Gastroesophageal sphincter (tissue), 4 donors: ENCODE measurements at regions not wholly inside any gene's neighbourhood (a gene's known extent, or its start where the extent isn't known, plus 50 kb on each side); places are given as distances from the start of the nearest gene placed in this dataset.

Experiments used
- ATAC-seq: fragments of 150-250 bp; one replicate; pipeline ENCODE4 v1.9.1; 2016; ENCODE audit warnings: mild to moderate bottlenecking, moderate library complexity
- H3K27ac ChIP-seq, 4 donors: fragments of 200-600 bp; sonication (generic) in 3 of 4; 1 replicate in 3 of 4; 2 replicates in 1 of 4; pipeline ENCODE4 v1.5.1; 2016 to 2019
- H3K27me3 ChIP-seq: fragments of 200-600 bp; sonication (generic); one replicate; pipeline ENCODE4 v1.5.1; 2019
- H3K36me3 ChIP-seq, 2 donors: fragments of 200-600 bp; sonication (generic); one replicate each; pipeline ENCODE4 v1.5.1; 2019; ENCODE audit warnings: control low read depth in 1 of 2
- H3K4me1 ChIP-seq, 3 donors: fragments of 200-600 bp; sonication (generic); 1 replicate in 2 of 3; 2 replicates in 1 of 3; pipeline ENCODE4 v1.5.1; 2016 to 2019; ENCODE audit warnings: control low read depth in 2 of 3
- H3K4me3 ChIP-seq, 2 donors: fragments of 200-600 bp; sonication (generic); one replicate each; pipeline ENCODE4 v1.5.1; 2019; ENCODE audit warnings: mild to moderate bottlenecking in 1 of 2, moderate library complexity in 1 of 2
- H3K9me3 ChIP-seq, 3 donors: fragments of 200-600 bp; sonication (generic); one replicate each; pipeline ENCODE4 v1.5.1; 2017 to 2019; ENCODE audit warnings: control low read depth in 2 of 3
- EP300 ChIP-seq: sonication (generic); formaldehyde crosslinking; IDR thresholded peaks from one replicate; pipeline ENCODE4 v1.6.1; 2017; ENCODE audit warnings: antibody characterized with exemption, mild to moderate bottlenecking
- POLR2A ChIP-seq, 2 donors: fragments of 450-650 bp; IDR thresholded peaks; one replicate each; pipeline ENCODE4 v1.6.1; 2017; ENCODE audit warnings: antibody characterized with exemption in 2 of 2, mild to moderate bottlenecking in 2 of 2, moderate library complexity in 1 of 2
- POLR2AphosphoS5 ChIP-seq: sonication (generic); formaldehyde crosslinking; IDR thresholded peaks from one replicate; pipeline ENCODE4 v1.6.1; 2017; ENCODE audit warnings: antibody characterized with exemption
- WGBS, 2 donors: methylation state at CpG; one replicate each; pipeline ENCODE4 v1.1.5; 2018; ENCODE audit warnings: low coverage in 1 of 2; 5-methylcytosine and 5-hydroxymethylcytosine counted together
- TF ChIP-seq, protein P1 (sequence below), 4 experiments: fragments of 200-600 bp in 2 of 4; fragments of 450-650 bp in 2 of 4; sonication (generic) in 1 of 4; IDR thresholded peaks; one replicate each; pipeline ENCODE4 v1.5.1; 2017 to 2019; ENCODE audit warnings: antibody characterized with exemption in 4 of 4, mild to moderate bottlenecking in 2 of 4, moderate library complexity in 2 of 4

DNA sequence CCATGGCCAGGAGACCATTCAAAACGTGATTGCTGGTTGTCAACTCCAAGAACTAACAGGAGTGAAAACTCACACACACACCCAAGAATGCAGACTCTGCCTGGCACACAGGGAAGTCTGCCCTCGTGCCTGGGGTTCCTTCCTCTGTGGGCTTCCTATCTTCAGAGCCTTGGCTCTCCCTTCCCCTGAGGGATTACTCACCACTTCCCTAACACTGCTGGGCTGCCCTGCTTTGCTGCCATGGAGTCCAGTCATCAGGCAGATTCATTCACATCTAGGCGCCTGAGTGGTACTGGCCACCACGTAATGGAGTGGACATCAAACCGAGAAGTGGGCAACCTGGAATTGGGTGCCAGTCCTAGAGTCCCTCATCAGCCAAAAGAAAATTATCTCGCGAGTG, 76.4 kb upstream of the PRSS3 start:
- TF ChIP-seq EP300 (no peak), POLR2A (IDR thresholded peaks at IDR 0.05) (no peak), POLR2AphosphoS5 (no peak)
- TF ChIP-seq, protein P1, sequence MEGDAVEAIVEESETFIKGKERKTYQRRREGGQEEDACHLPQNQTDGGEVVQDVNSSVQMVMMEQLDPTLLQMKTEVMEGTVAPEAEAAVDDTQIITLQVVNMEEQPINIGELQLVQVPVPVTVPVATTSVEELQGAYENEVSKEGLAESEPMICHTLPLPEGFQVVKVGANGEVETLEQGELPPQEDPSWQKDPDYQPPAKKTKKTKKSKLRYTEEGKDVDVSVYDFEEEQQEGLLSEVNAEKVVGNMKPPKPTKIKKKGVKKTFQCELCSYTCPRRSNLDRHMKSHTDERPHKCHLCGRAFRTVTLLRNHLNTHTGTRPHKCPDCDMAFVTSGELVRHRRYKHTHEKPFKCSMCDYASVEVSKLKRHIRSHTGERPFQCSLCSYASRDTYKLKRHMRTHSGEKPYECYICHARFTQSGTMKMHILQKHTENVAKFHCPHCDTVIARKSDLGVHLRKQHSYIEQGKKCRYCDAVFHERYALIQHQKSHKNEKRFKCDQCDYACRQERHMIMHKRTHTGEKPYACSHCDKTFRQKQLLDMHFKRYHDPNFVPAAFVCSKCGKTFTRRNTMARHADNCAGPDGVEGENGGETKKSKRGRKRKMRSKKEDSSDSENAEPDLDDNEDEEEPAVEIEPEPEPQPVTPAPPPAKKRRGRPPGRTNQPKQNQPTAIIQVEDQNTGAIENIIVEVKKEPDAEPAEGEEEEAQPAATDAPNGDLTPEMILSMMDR (IDR thresholded peaks at IDR 0.05) = no peak
- Histone ChIP-seq H3K27me3 (peaks cover 8% of the 10 kb centered on the region), H3K36me3 (no peaks in the 10 kb centered on the region), H3K9me3 (no peaks in the 10 kb centered on the region), H3K27ac (no peak overlapping the region), H3K4me3 (no peak overlapping the region), H3K4me1 (peaks cover 0 to 20% (median 4%) of the 10 kb centered on the region in 3 donors)
- 68% methylated on average over 3 of the region's 7 CpGs; no CpG with 5 or more reads in 1 of the 2 donors for WGBS, 2 donors
- peak; percentile 36 for ATAC-seq

DNA sequence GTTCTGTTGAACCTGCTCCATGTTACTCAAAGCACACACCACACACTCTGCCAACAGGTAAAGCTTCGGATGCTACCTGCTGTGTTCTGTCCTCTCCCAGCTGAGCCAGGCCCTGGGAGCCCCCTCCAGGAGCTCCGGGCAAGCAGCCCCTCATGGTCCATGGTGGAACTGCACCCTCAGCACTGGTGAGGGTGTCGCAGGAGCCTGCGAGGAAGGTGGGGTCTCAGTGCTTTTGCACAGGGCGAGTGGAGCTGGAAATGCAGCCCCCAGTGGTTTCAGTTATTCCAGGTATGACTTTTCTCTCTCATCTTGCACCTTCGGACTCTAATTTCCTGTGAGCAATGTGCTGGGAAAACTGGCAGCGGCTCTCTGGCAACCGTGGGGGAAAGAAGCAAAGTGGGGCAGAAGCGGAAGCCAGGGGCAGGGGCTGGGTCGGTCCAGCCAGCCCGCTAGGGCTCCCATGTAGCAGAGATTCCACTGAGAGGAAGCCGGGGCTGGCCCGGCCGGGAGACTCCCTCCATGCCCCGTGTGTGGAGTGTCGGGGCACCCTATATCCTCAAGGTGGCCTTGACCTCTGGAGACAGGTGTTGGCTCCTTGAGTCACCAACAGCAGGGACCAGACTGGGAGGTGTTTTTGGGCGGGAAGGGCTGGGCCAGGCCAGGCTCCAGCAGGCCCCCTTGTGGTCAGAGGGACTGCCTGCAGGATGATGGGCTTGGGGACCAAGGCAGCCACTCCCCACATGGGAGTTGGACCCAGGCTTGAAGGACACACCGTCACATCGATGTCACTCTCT, 75.6 kb upstream of the PRSS3 start:
- Histone ChIP-seq H3K4me3 (no peak overlapping the region), H3K4me1 (peaks cover 0 to 20% (median 4%) of the 10 kb centered on the region in 3 donors), H3K27me3 (peaks cover 8% of the 10 kb centered on the region), H3K9me3 (no peaks in the 10 kb centered on the region), H3K36me3 (no peaks in the 10 kb centered on the region), H3K27ac (no peak overlapping the region)
- ATAC-seq = no peak
- TF ChIP-seq POLR2A (IDR thresholded peaks at IDR 0.05) (no peak), POLR2AphosphoS5 (no peak), EP300 (no peak)
- TF ChIP-seq, protein P1 (IDR thresholded peaks at IDR 0.05) = peak in 1 of 4 experiments; percentile 47
- 59 to 61% methylated on average over 4 to 5 of the region's 19 CpGs for WGBS, 2 donors

DNA sequence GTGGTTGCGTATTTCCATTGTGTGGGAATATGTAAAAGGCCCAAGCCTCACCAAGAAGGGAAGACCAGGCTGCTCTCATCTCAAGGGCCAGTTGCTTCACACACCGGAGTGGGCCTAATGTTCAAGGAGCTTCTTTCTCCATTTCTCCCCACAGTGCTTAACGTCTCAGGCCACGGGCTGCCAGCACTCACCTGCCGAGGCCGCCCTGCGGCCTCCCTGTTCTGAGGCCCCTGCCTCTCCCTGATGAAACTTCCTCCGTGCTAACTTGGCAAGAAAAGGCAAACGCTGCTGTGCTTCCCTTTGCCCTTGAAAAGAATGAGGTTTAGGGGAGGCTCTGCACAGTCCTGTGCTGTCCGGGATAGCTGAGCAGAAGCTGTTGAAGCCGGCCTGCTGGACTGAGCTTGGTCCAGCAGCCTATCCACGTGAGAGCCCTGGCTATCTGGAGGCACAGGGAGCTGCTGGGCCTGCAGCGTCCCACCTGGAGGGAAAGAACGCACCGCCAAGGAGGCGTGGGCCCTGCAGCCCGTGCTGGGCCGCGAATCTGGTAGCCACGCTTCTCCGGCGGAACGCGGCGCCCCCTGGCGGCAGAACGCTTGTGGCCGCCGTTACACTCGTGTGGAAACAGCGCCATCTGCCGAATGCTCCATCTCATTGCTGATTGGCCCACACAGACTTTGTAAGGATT, 73.5 kb upstream of the PRSS3 start:
- TF ChIP-seq, protein P1 (IDR thresholded peaks at IDR 0.05) = peak in 3 of 4 experiments; percentile 100
- TF ChIP-seq POLR2AphosphoS5 (peak; percentile 27), EP300 (no peak), POLR2A (IDR thresholded peaks at IDR 0.05) (no peak)
- Histone ChIP-seq H3K4me3 (no peak overlapping the region), H3K4me1 (peaks cover 0 to 20% (median 4%) of the 10 kb centered on the region in 3 donors), H3K27me3 (no peaks in the 10 kb centered on the region), H3K27ac (no peak overlapping the region), H3K9me3 (peaks cover 0 to 4% (median 0%) of the 10 kb centered on the region in 3 donors), H3K36me3 (no peaks in the 10 kb centered on the region)
- 95 to 100% methylated on average over 1 to 4 of the region's 32 CpGs for WGBS, 2 donors
- peak; percentile 87 for ATAC-seq

DNA sequence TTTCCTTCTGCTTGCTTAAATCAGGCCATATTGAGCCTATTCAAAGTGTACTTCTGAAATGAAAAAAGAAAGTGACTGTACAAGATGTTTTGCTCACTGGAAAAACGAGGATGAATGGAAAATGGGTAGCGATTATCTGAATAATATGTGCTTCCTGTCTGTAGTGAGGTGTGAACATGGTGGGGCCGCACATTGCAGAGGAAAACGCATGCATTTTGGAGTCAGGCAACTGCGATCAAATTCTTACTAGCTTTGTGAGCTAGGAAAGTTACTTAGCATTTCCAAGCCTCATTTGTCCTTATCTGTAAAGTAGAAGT, 73.0 kb upstream of the PRSS3 start:
- no peak for TF ChIP-seq POLR2A (IDR thresholded peaks at IDR 0.05)
- no peak for TF ChIP-seq EP300
- TF ChIP-seq POLR2AphosphoS5 = no peak
- TF ChIP-seq, protein P1 (IDR thresholded peaks at IDR 0.05) = no peak
- Histone ChIP-seq H3K27ac (no peak overlapping the region), H3K4me1 (peaks cover 0 to 20% (median 4%) of the 10 kb centered on the region in 3 donors), H3K36me3 (no peaks in the 10 kb centered on the region), H3K4me3 (no peak overlapping the region), H3K9me3 (peaks cover 0 to 6% (median 0%) of the 10 kb centered on the region in 3 donors), H3K27me3 (no peaks in the 10 kb centered on the region)
- WGBS, 2 donors = 58 to 65% methylated on average over 4 to 5 of the region's 5 CpGs
- ATAC-seq = no peak
